Loucy (cell line): ENCODE measurements at regions not wholly inside any gene's neighbourhood (a gene's known extent, or its start where the extent isn't known, plus 50 kb on each side); places are given as distances from the start of the nearest gene placed in this dataset.
A peak's percentile ranks its signal among the peaks of the same experiment; 100 is the strongest.

ENCODE experiments used
- H2AFZ ChIP-seq: fragments of 200-600 bp; sonication (generic); 2 replicates; pipeline ENCODE4 v1.6.0; 2016; ENCODE audit warnings: antibody characterized with exemption, mild to moderate bottlenecking, low read length, moderate library complexity
- H3F3A ChIP-seq: fragments of 200-600 bp; 2 replicates; pipeline ENCODE4 v1.6.0; 2016; ENCODE audit warnings: antibody characterized with exemption, low read depth, mild to moderate bottlenecking
- H3K27me3 ChIP-seq: fragments of 200-600 bp; sonication (generic); 2 replicates; pipeline ENCODE4 v1.6.1; 2014; ENCODE audit warnings: low read length, mild to moderate bottlenecking; ENCODE audit not compliant: insufficient read depth, poor library complexity, severe bottlenecking
- H3K36me3 ChIP-seq: fragments of 200-600 bp; sonication (generic); 2 replicates; pipeline ENCODE4 v1.6.1; 2016; ENCODE audit warnings: low read length; ENCODE audit not compliant: insufficient read depth
- H3K4me1 ChIP-seq: fragments of 200-600 bp; sonication (generic); 2 replicates; pipeline ENCODE4 v1.5.1; 2014; ENCODE audit warnings: low read length, mild to moderate bottlenecking; ENCODE audit not compliant: insufficient read depth, poor library complexity, severe bottlenecking
- H3K4me2 ChIP-seq: fragments of 200-600 bp; sonication (generic); 2 replicates; pipeline ENCODE4 v1.6.0; 2014; ENCODE audit warnings: antibody characterized with exemption, low read length, low read depth, mild to moderate bottlenecking; ENCODE audit not compliant: poor library complexity, severe bottlenecking
- H3K4me3 ChIP-seq: fragments of 200-600 bp; sonication (generic); 2 replicates; pipeline ENCODE4 v1.5.1; 2014; ENCODE audit warnings: low read length, mild to moderate bottlenecking, mixed read lengths; ENCODE audit not compliant: poor library complexity, severe bottlenecking
- H3K79me2 ChIP-seq: fragments of 200-600 bp; sonication (generic); 2 replicates; pipeline ENCODE4 v1.6.1; 2014; ENCODE audit warnings: low read length; ENCODE audit not compliant: insufficient read depth
- H3K9ac ChIP-seq: fragments of 200-600 bp; sonication (generic); 2 replicates; pipeline ENCODE4 v1.6.0; 2014; ENCODE audit warnings: mild to moderate bottlenecking, low read depth, low read length, moderate library complexity; ENCODE audit not compliant: poor library complexity, severe bottlenecking
- H3K9me2 ChIP-seq: fragments of 200-600 bp; sonication (generic); replicated peaks from 2 replicates; pipeline ENCODE4 v1.6.1; 2016; ENCODE audit warnings: low read depth, low read length, mixed read lengths
- H3K9me3 ChIP-seq: fragments of 200-600 bp; sonication (generic); 2 replicates; pipeline ENCODE4 v1.6.1; 2014; ENCODE audit warnings: mild to moderate bottlenecking, antibody characterized with exemption, low read length, low read depth; ENCODE audit not compliant: insufficient read depth
- H4K20me1 ChIP-seq: fragments of 200-600 bp; sonication (generic); 2 replicates; pipeline ENCODE4 v1.6.0; 2014; ENCODE audit warnings: antibody characterized with exemption, low read length, mild to moderate bottlenecking; ENCODE audit not compliant: insufficient read depth, poor library complexity, severe bottlenecking
- CTCF ChIP-seq: fragments of 200-600 bp; sonication (generic); conservative IDR thresholded peaks from 2 replicates; pipeline ENCODE4 v1.5.1; 2014; ENCODE audit warnings: mild to moderate bottlenecking, antibody characterized with exemption, low read length
- EZH2phosphoT487 ChIP-seq: fragments of 200-600 bp; IDR thresholded peaks from 2 replicates; pipeline ENCODE4 v1.6.1; 2018; ENCODE audit warnings: antibody characterized with exemption, mild to moderate bottlenecking, moderate library complexity, borderline replicate concordance

- H3K27me3 ChIP-seq, result no peaks in the 10 kb centered on the region
- H4K20me1 ChIP-seq, result no peaks in the 10 kb centered on the region
- TF ChIP-seq EZH2phosphoT487 (no peak), CTCF (no peak)
- H3K4me1 ChIP-seq, result no peaks in the 10 kb centered on the region
- H3K9me2 ChIP-seq, result 0 out of 2 replicates have a peak, but pooled peaks cover 4% of the 10 kb centered on the region
- H3K4me2 ChIP-seq, result peak overlapping the region; percentile 29
- peak overlapping the region; percentile 39 for H3K4me3 ChIP-seq
- no peak overlapping the region for H2AFZ ChIP-seq
- no peaks in the 10 kb centered on the region for H3K36me3 ChIP-seq
- no peaks in the 10 kb centered on the region for H3K79me2 ChIP-seq
- H3F3A ChIP-seq, result no peaks in the 10 kb centered on the region
- H3K9ac ChIP-seq, result no peak overlapping the region
- H3K9me3 ChIP-seq, result peaks cover 5% of the 10 kb centered on the region; the same call in 1 of the 2 replicates
These were observed 626.2 kb upstream of the CDH7 start for GRCh38 chr18:65124633-65125032.

- no peak overlapping the region for H3K4me2 ChIP-seq
- no peak overlapping the region for H2AFZ ChIP-seq
- no peaks in the 10 kb centered on the region for H3K79me2 ChIP-seq
- H3K9ac ChIP-seq, result no peak overlapping the region
- no peak overlapping the region for H3K4me3 ChIP-seq
- TF ChIP-seq CTCF (no peak), EZH2phosphoT487 (no peak)
- no peaks in the 10 kb centered on the region for H3K9me3 ChIP-seq
- H3K9me2 ChIP-seq, result no peaks in the 10 kb centered on the region
- no peaks in the 10 kb centered on the region for H3K27me3 ChIP-seq
- H3K36me3 ChIP-seq, result no peaks in the 10 kb centered on the region
- no peaks in the 10 kb centered on the region for H3K4me1 ChIP-seq
- H4K20me1 ChIP-seq, result no peaks in the 10 kb centered on the region
- no peaks in the 10 kb centered on the region for H3F3A ChIP-seq
These were observed 646.9 kb upstream of the CDH7 start for GRCh38 chr18:65103864-65104263.

GRCh38 chr18:65093346-65093745 is 657.5 kb upstream of the CDH7 start:
- Histone ChIP-seq H3K9ac (no peak overlapping the region), H3F3A (no peaks in the 10 kb centered on the region), H3K4me2 (no peak overlapping the region), H3K36me3 (no peaks in the 10 kb centered on the region), H3K79me2 (no peaks in the 10 kb centered on the region), H3K9me3 (no peaks in the 10 kb centered on the region), H2AFZ (no peak overlapping the region), H3K9me2 (no peaks in the 10 kb centered on the region), H3K4me3 (no peak overlapping the region), H3K4me1 (no peaks in the 10 kb centered on the region), H4K20me1 (no peaks in the 10 kb centered on the region), H3K27me3 (no peaks in the 10 kb centered on the region)
- TF ChIP-seq CTCF (no peak), EZH2phosphoT487 (no peak)
